Breast epithelium (tissue), 4 donors: ENCODE measurements at regions not wholly inside any gene's neighbourhood (a gene's known extent, or its start where the extent isn't known, plus 50 kb on each side); places are given as distances from the start of the nearest gene placed in this dataset.

Experiments
- DNase-seq, 2 donors: peaks; one replicate each; pipeline ENCODE4 v3.0.0-alpha.2; 2019; ENCODE audit warnings: low spot score in 2 of 2
- H3K27ac ChIP-seq, 2 donors: fragments of 200-600 bp; sonication (generic) in 1 of 2; one replicate each; pipeline ENCODE4 v1.5.1; 2016 to 2019; ENCODE audit warnings: mild to moderate bottlenecking in 1 of 2
- H3K27me3 ChIP-seq, 2 donors: fragments of 200-600 bp; sonication (generic) in 1 of 2; one replicate each; pipeline versions ENCODE4 v1.5.1 to v1.6.0; 2017 to 2019; ENCODE audit warnings: control low read depth in 1 of 2, mild to moderate bottlenecking in 1 of 2
- H3K36me3 ChIP-seq: fragments of 200-600 bp; one replicate; pipeline ENCODE4 v1.5.1; 2019
- H3K4me1 ChIP-seq, 2 donors: fragments of 200-600 bp; sonication (generic); one replicate each; pipeline ENCODE4 v1.5.1; 2016 to 2019; ENCODE audit warnings: control low read depth in 1 of 2
- H3K4me3 ChIP-seq, 3 donors: fragments of 200-600 bp; sonication (generic); 1 replicate in 2 of 3; 2 replicates in 1 of 3; pipeline ENCODE4 v1.5.1; 2016 to 2019; ENCODE audit warnings: mild to moderate bottlenecking in 3 of 3, moderate library complexity in 2 of 3
- H3K9me3 ChIP-seq, 2 donors: fragments of 200-600 bp; sonication (generic) in 1 of 2; one replicate each; pipeline ENCODE4 v1.5.1; 2016 to 2019; ENCODE audit warnings: control low read depth in 1 of 2
- CTCF ChIP-seq, 3 donors: fragments of 450-650 bp; IDR thresholded peaks; one replicate each; pipeline ENCODE4 v1.5.1; 2016 to 2017; ENCODE audit warnings: antibody characterized with exemption in 3 of 3, mild to moderate bottlenecking in 3 of 3, moderate library complexity in 3 of 3
- POLR2A ChIP-seq: fragments of 450-650 bp; IDR thresholded peaks from one replicate; pipeline ENCODE4 v1.6.1; 2016; ENCODE audit warnings: antibody characterized with exemption, mild to moderate bottlenecking, moderate library complexity
- POLR2AphosphoS5 ChIP-seq, 3 donors: sonication (generic); formaldehyde crosslinking; IDR thresholded peaks; one replicate each; pipeline ENCODE4 v1.6.1; 2017; ENCODE audit warnings: antibody characterized with exemption in 3 of 3
- intact Hi-C: fragments of 100-400 bp; cut with DNase I; formaldehyde crosslinking; loops from one replicate; pipeline ENCODE4 v1.15.1; 2023; ENCODE audit warnings: low total_unique reads

- Histone ChIP-seq H3K9me3 (no peaks in the 10 kb centered on the region), H3K36me3 (no peaks in the 10 kb centered on the region), H3K27ac (no peak overlapping the region), H3K4me1 (no peaks in the 10 kb centered on the region), H3K4me3 (no peak overlapping the region), H3K27me3 (no peaks in the 10 kb centered on the region)
- TF ChIP-seq POLR2A (no peak), POLR2AphosphoS5 (IDR thresholded peaks at IDR 0.05) (no peak), CTCF (IDR thresholded peaks at IDR 0.05) (no peak)
- intact Hi-C loops: no loop called here
- DNase-seq: no peak
These were observed 197.3 kb downstream of the TEX36 start for GRCh38 chr10:125485665-125486064.

- peaks cover 0 to 7% of the 10 kb centered on the region in 2 donors for H3K27me3 ChIP-seq
- H3K36me3 ChIP-seq: no peaks in the 10 kb centered on the region
- no peak for DNase-seq
- H3K4me1 ChIP-seq: no peaks in the 10 kb centered on the region
- no peak for TF ChIP-seq CTCF (IDR thresholded peaks at IDR 0.05)
- no peak for TF ChIP-seq POLR2AphosphoS5 (IDR thresholded peaks at IDR 0.05)
- TF ChIP-seq POLR2A: no peak
- intact Hi-C loops: no loop called here
- no peaks in the 10 kb centered on the region for H3K9me3 ChIP-seq
- H3K4me3 ChIP-seq: no peak overlapping the region
- H3K27ac ChIP-seq: no peak overlapping the region
These were observed 198.8 kb downstream of the TEX36 start for GRCh38 chr10:125484035-125484732.

GRCh38 chr10:125482637-125483036 lies 200.3 kb downstream of the TEX36 start:
- Histone ChIP-seq H3K36me3 (no peaks in the 10 kb centered on the region), H3K27me3 (peaks cover 0 to 12% of the 10 kb centered on the region in 2 donors), H3K9me3 (no peaks in the 10 kb centered on the region), H3K4me1 (no peaks in the 10 kb centered on the region), H3K27ac (no peak overlapping the region), H3K4me3 (no peak overlapping the region)
- intact Hi-C loops: no loop called here
- DNase-seq: no peak
- TF ChIP-seq POLR2AphosphoS5 (IDR thresholded peaks at IDR 0.05) (no peak), POLR2A (no peak), CTCF (IDR thresholded peaks at IDR 0.05) (no peak)

- H3K4me1 ChIP-seq: no peaks in the 10 kb centered on the region
- H3K27ac ChIP-seq: no peak overlapping the region
- TF ChIP-seq CTCF (IDR thresholded peaks at IDR 0.05) (no peak), POLR2A (no peak), POLR2AphosphoS5 (IDR thresholded peaks at IDR 0.05) (no peak)
- no peaks in the 10 kb centered on the region for H3K9me3 ChIP-seq
- intact Hi-C loops: no loop called here
- H3K36me3 ChIP-seq: no peaks in the 10 kb centered on the region
- H3K4me3 ChIP-seq: no peak overlapping the region
- H3K27me3 ChIP-seq: peaks cover 0 to 12% of the 10 kb centered on the region in 2 donors
- DNase-seq: no peak
These were observed 200.9 kb downstream of the TEX36 start for GRCh38 chr10:125482108-125482507.

GRCh38 chr10:125479059-125479458 lies 203.9 kb downstream of the TEX36 start:
- DNase-seq: no peak
- intact Hi-C loops: no loop called here
- Histone ChIP-seq H3K4me1 (no peaks in the 10 kb centered on the region), H3K9me3 (no peaks in the 10 kb centered on the region), H3K27ac (no peak overlapping the region), H3K36me3 (no peaks in the 10 kb centered on the region), H3K4me3 (no peak overlapping the region), H3K27me3 (peaks cover 0 to 12% of the 10 kb centered on the region in 2 donors)
- TF ChIP-seq POLR2A: no peak
- no peak for TF ChIP-seq CTCF (IDR thresholded peaks at IDR 0.05)
- TF ChIP-seq POLR2AphosphoS5 (IDR thresholded peaks at IDR 0.05): no peak
